BJ (cell line): ENCODE measurements at regions not wholly inside any gene's neighbourhood (a gene's known extent, or its start where the extent isn't known, plus 50 kb on each side); places are given as distances from the start of the nearest gene placed in this dataset.

Source experiments
- CTCF ChIA-PET: fragments of 350-600 bp; formaldehyde crosslinking; extraction: SDS; loops from one replicate; lab custom pipeline; 2021; ENCODE audit warnings: antibody characterized with exemption, inconsistent platforms; lab: Yijun Ruan, JAX
- POLR2A ChIA-PET: fragments of 300-600 bp; sonication (Branson Sonifier 250); formaldehyde crosslinking; extraction: SDS; loops from one replicate; lab custom pipeline; 2021; ENCODE audit warnings: antibody characterized with exemption; lab: Charles Lee
- DNase-seq: peaks from one replicate; pipeline ENCODE4 v3.0.0-alpha.2; 2011; ENCODE audit warnings: low read depth
- H3K27me3 ChIP-seq: 2 replicates; pipeline ENCODE4 v1.6.0; 2011; ENCODE audit warnings: low read length; ENCODE audit not compliant: control insufficient read depth, insufficient read depth
- H3K36me3 ChIP-seq: 2 replicates; pipeline ENCODE4 v1.5.1; 2011; ENCODE audit warnings: low read length; ENCODE audit not compliant: control insufficient read depth, insufficient read depth
- H3K4me3 ChIP-seq: 2 replicates; pipeline ENCODE4 v1.5.1; 2011; ENCODE audit warnings: low read depth, mild to moderate bottlenecking, control low read depth, low read length
- TF ChIP-seq, protein P1 (sequence below): IDR thresholded peaks from 2 replicates; pipeline ENCODE4 v1.5.1; 2011; ENCODE audit warnings: low read depth, mild to moderate bottlenecking, control low read depth, inconsistent platforms, low read length, moderate library complexity; ENCODE audit not compliant: insufficient read depth

DNA sequence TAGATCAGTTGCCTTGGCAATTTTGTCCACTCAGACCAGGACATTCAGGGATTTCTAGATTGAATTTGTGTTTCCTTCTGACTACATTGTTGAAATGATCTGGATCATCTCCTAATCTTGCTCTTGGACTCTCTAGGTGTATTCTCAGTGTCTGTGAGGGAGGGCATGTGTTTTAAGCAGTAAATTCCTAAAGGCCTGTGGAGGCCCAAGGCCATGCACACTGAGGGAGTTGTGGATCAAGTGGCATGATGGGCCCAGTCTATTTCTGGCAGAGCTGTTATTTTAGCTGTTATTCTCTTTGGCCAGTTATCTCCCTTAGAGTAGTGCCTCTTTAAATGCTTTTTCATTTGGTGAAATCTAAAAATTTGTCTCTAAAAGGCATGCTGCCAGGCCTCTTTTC lies 144.9 kb downstream of the RPIA start:
- TF ChIP-seq, protein P1, sequence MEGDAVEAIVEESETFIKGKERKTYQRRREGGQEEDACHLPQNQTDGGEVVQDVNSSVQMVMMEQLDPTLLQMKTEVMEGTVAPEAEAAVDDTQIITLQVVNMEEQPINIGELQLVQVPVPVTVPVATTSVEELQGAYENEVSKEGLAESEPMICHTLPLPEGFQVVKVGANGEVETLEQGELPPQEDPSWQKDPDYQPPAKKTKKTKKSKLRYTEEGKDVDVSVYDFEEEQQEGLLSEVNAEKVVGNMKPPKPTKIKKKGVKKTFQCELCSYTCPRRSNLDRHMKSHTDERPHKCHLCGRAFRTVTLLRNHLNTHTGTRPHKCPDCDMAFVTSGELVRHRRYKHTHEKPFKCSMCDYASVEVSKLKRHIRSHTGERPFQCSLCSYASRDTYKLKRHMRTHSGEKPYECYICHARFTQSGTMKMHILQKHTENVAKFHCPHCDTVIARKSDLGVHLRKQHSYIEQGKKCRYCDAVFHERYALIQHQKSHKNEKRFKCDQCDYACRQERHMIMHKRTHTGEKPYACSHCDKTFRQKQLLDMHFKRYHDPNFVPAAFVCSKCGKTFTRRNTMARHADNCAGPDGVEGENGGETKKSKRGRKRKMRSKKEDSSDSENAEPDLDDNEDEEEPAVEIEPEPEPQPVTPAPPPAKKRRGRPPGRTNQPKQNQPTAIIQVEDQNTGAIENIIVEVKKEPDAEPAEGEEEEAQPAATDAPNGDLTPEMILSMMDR = no peak
- DNase-seq = no peak
- Histone ChIP-seq H3K4me3 (no peak overlapping the region), H3K27me3 (peaks cover 1% of the 10 kb centered on the region; the same call in 1 of the 2 replicates), H3K36me3 (no peaks in the 10 kb centered on the region)
- POLR2A ChIA-PET = no interaction called here
- CTCF ChIA-PET = no interaction called here

DNA sequence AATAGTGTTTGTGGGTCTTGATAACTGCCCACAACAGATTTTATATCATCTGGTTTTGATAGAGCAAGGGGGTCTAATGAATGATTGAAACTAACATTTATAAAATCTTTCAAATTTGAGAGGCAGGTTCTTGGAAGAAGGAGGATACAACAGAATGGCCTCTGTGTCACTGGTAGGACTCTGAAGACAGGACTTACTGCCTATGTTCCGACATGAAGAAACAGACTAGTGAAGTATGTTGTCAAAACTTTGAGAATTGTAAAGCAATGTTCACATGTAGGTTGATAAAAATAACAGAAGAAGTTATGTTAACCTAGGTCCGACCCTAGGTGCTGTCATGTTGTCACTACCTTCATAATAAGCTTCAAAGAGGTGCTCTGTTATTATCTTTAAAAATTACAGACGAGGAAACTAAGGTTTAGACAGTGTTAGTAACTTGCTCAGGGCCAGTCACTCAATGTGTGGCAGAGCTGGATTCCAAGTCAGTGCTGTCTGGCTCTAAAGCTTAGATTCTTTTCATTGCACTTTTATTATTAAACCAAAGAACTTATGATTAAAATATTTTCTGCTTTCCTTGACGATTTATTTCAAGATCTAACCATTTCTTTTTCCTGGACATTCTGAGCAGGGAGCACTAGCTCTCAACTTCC lies 146.2 kb downstream of the RPIA start:
- Histone ChIP-seq H3K36me3 (no peaks in the 10 kb centered on the region), H3K4me3 (no peak overlapping the region), H3K27me3 (0 out of 2 replicates have a peak, but pooled peaks cover 1% of the 10 kb centered on the region)
- ChIA-PET POLR2A (no interaction called here), CTCF (no interaction called here)
- DNase-seq = no peak
- TF ChIP-seq, protein P1 = no peak

DNA sequence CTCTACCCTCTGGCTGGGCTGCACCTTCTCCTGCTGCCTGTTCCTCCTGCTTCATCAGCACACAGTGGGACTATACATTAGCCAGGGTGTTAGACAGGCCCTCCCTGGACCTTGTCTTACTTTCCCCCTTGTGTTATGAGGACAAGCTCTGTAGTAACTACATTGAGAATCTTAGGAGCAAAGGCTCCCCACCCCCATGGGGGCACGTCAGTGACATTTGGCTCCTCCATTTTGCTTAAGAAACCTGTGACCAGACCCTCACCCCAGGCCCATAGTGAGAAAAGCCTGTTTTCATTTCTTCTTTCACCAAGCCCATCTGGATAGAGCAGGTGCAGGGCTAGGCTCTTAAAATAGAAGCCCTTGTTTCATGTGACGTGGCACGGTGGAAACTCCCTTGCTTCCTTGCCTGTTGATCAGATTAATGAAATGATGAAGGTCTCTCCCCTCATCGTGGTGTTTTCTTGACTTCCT lies 146.7 kb downstream of the RPIA start:
- Histone ChIP-seq H3K36me3 (no peaks in the 10 kb centered on the region), H3K27me3 (0 out of 2 replicates have a peak, but pooled peaks cover 1% of the 10 kb centered on the region), H3K4me3 (no peak overlapping the region)
- no peak for DNase-seq
- TF ChIP-seq, protein P1 = no peak
- ChIA-PET CTCF (no interaction called here), POLR2A (no interaction called here)

DNA sequence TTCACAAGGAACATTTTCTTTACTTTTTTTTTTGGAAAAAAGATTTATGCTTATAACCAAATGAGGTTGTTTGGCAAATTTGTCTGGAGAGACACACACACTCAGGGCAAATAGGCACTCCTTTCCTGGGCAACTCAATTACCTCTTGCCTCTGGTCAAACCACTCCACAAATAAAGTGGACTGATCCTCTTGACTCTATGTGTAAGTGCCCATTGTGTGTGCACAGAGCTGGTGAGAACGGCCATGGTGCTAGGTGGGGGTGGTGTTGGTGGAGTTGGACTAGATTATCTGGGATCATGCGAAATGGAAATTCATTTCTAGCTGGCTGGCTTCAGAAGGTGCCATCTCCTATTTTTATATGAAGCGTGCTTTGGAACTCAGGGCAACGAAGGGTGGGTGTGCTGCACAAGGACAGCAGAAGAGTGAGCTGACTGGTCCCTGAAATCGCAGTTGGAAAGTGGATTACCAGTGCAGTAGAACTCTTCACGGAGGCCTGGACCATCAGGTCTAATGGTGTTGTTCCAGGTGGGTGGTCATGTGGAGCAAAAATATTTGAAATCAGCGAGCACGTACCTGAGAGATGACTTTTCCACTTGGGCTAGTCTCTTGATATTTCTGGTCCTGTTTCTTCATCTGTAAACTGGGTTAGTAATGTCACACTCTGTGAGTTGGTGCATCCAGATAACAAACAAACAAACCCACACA lies 149.9 kb downstream of the RPIA start:
- H3K27me3 ChIP-seq = 0 out of 2 replicates have a peak, but pooled peaks cover 1% of the 10 kb centered on the region
- no peak overlapping the region for H3K4me3 ChIP-seq
- TF ChIP-seq, protein P1 = no peak
- no peak for DNase-seq
- no peaks in the 10 kb centered on the region for H3K36me3 ChIP-seq
- ChIA-PET CTCF (no interaction called here), POLR2A (no interaction called here)

DNA sequence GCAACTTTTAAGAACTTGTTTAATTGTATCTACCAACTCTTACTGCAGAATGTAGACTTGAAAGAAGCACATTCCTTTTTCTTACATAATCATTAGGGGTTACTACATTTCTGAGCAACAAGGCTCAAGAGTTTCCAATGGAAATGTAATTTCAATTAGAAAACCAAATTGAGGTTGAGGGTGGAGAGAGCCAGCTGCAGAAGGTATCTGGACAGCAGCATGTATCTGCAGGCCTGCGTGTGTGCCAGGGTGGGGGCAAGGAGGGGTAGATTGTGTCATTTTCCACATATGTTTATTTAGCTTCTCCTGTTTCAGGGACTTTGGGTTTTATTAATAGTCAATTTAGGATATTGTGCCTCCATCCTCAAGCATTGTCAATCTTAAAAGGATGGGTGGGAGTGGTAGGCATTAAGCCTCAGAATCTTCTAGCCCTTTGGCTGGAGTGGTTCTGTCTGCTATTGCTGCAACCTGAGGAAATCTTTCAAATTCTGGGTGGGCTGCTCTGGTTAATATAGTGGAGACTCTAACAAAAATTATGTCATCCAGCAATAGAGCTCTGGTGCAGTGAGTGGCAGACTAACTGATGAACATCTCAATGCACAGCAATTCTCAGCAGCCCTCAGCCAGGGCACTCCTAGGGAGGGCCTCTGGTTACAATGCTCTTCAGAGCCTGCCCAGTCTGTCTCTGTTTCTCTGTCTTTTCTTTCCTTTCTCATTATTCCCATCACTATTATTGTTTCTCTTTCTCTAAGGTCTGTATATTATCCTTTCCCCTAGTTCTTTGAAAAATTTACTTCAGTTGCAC lies 151.4 kb downstream of the RPIA start:
- DNase-seq = no peak
- Histone ChIP-seq H3K27me3 (0 out of 2 replicates have a peak, but pooled peaks cover 1% of the 10 kb centered on the region), H3K4me3 (no peak overlapping the region), H3K36me3 (no peaks in the 10 kb centered on the region)
- TF ChIP-seq, protein P1 = no peak
- ChIA-PET CTCF (no interaction called here), POLR2A (no interaction called here)
